ENCODE measurements at regions not wholly inside any gene's neighbourhood (a gene's known extent, or its start where the extent isn't known, plus 50 kb on each side); places are given as distances from the start of the nearest gene placed in this dataset.
A peak's percentile ranks its signal among the peaks of the same experiment; 100 is the strongest.

GRCh38 chr20:24289737-24290481, 179.5 kb upstream of the SYNDIG1 start:
- no peaks in the 10 kb centered on the region for H3K36me3 Mint-ChIP-seq (ENCODE audit: insufficient read depth, unreplicated experiment)
- peak in 1 of 2 experiments; percentile 4 for DNase-seq
- H3K9me3 Mint-ChIP-seq (ENCODE audit: unreplicated experiment): no peaks in the 10 kb centered on the region
- no peaks in the 10 kb centered on the region for H3K4me1 ChIP-seq
- H3K27me3 ChIP-seq (replicated peaks; ENCODE audit: control insufficient read depth, insufficient read depth, low read length): no peaks in the 10 kb centered on the region
- H3K4me1 Mint-ChIP-seq (ENCODE audit: low read depth, unreplicated experiment): no peaks in the 10 kb centered on the region
- intact Hi-C loops (cut with micrococcal nuclease; ENCODE audit: unreplicated experiment): no loop called here
- CTCF ChIA-PET: no interaction called here
- no peaks in the 10 kb centered on the region for H3K36me3 ChIP-seq (ENCODE audit: control insufficient read depth, insufficient read depth, low read length)
- TF ChIP-seq, protein P1, sequence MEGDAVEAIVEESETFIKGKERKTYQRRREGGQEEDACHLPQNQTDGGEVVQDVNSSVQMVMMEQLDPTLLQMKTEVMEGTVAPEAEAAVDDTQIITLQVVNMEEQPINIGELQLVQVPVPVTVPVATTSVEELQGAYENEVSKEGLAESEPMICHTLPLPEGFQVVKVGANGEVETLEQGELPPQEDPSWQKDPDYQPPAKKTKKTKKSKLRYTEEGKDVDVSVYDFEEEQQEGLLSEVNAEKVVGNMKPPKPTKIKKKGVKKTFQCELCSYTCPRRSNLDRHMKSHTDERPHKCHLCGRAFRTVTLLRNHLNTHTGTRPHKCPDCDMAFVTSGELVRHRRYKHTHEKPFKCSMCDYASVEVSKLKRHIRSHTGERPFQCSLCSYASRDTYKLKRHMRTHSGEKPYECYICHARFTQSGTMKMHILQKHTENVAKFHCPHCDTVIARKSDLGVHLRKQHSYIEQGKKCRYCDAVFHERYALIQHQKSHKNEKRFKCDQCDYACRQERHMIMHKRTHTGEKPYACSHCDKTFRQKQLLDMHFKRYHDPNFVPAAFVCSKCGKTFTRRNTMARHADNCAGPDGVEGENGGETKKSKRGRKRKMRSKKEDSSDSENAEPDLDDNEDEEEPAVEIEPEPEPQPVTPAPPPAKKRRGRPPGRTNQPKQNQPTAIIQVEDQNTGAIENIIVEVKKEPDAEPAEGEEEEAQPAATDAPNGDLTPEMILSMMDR (IDR thresholded peaks at IDR 0.05; ENCODE audit: insufficient read depth in 1 of 2, low read depth in 1 of 2, low read length in 1 of 2, severe bottlenecking in 1 of 2, unreplicated experiment in 1 of 2): no peak
- H3K27ac Mint-ChIP-seq (ENCODE audit: unreplicated experiment): no peak overlapping the region
- H3K9me3 ChIP-seq: no peaks in the 10 kb centered on the region
- no TSS peak for BruUV-seq (replicated peaks)
- no peak overlapping the region for H3K4me3 Mint-ChIP-seq (ENCODE audit: unreplicated experiment)
- no peak overlapping the region for H3K4me3 ChIP-seq (ENCODE audit: low read depth, low read length)
- POLR2A ChIA-PET: no interaction called here
- H3K27me3 Mint-ChIP-seq (ENCODE audit: insufficient read depth, unreplicated experiment): peaks cover 10% of the 10 kb centered on the region

- DNase-seq: no peak
- Histone ChIP-seq H3K27me3 (replicated peaks; ENCODE audit: control insufficient read depth, insufficient read depth, low read length) (no peaks in the 10 kb centered on the region), H3K36me3 (ENCODE audit: control insufficient read depth, insufficient read depth, low read length) (no peaks in the 10 kb centered on the region), H3K4me1 (no peaks in the 10 kb centered on the region), H3K4me3 (ENCODE audit: low read depth, low read length) (no peak overlapping the region), H3K9me3 (no peaks in the 10 kb centered on the region)
- intact Hi-C loops (cut with micrococcal nuclease; ENCODE audit: unreplicated experiment): no loop called here
- TF ChIP-seq, protein P1 (IDR thresholded peaks at IDR 0.05; ENCODE audit: insufficient read depth in 1 of 2, low read depth in 1 of 2, low read length in 1 of 2, severe bottlenecking in 1 of 2, unreplicated experiment in 1 of 2): no peak
- no TSS peak for BruUV-seq (replicated peaks)
- H3K27me3 Mint-ChIP-seq (ENCODE audit: insufficient read depth, unreplicated experiment): peaks cover 15% of the 10 kb centered on the region
- POLR2A ChIA-PET: no interaction called here
- H3K4me3 Mint-ChIP-seq (ENCODE audit: unreplicated experiment): no peak overlapping the region
- H3K27ac Mint-ChIP-seq (ENCODE audit: unreplicated experiment): no peak overlapping the region
- H3K36me3 Mint-ChIP-seq (ENCODE audit: insufficient read depth, unreplicated experiment): no peaks in the 10 kb centered on the region
- no peaks in the 10 kb centered on the region for H3K4me1 Mint-ChIP-seq (ENCODE audit: low read depth, unreplicated experiment)
- no peaks in the 10 kb centered on the region for H3K9me3 Mint-ChIP-seq (ENCODE audit: unreplicated experiment)
- CTCF ChIA-PET: no interaction called here
These were observed 186.2 kb upstream of the SYNDIG1 start for GRCh38 chr20:24283186-24283585.

GRCh38 chr20:24277196-24277595, 192.2 kb upstream of the SYNDIG1 start:
- TF ChIP-seq, protein P1 (IDR thresholded peaks at IDR 0.05; ENCODE audit: insufficient read depth in 1 of 2, low read depth in 1 of 2, low read length in 1 of 2, severe bottlenecking in 1 of 2, unreplicated experiment in 1 of 2): no peak
- intact Hi-C loops (cut with micrococcal nuclease; ENCODE audit: unreplicated experiment): no loop called here
- no peak overlapping the region for H3K4me3 ChIP-seq (ENCODE audit: low read depth, low read length)
- no TSS peak for BruUV-seq (replicated peaks)
- H3K36me3 ChIP-seq (ENCODE audit: control insufficient read depth, insufficient read depth, low read length): no peaks in the 10 kb centered on the region
- Mint-ChIP-seq H3K9me3 (ENCODE audit: unreplicated experiment) (no peaks in the 10 kb centered on the region), H3K4me1 (ENCODE audit: low read depth, unreplicated experiment) (no peaks in the 10 kb centered on the region), H3K4me3 (ENCODE audit: unreplicated experiment) (no peak overlapping the region), H3K27me3 (ENCODE audit: insufficient read depth, unreplicated experiment) (peaks cover 14% of the 10 kb centered on the region), H3K27ac (ENCODE audit: unreplicated experiment) (no peak overlapping the region), H3K36me3 (ENCODE audit: insufficient read depth, unreplicated experiment) (no peaks in the 10 kb centered on the region)
- CTCF ChIA-PET: no interaction called here
- H3K4me1 ChIP-seq: no peaks in the 10 kb centered on the region
- no peaks in the 10 kb centered on the region for H3K27me3 ChIP-seq (replicated peaks; ENCODE audit: control insufficient read depth, insufficient read depth, low read length)
- no peaks in the 10 kb centered on the region for H3K9me3 ChIP-seq
- POLR2A ChIA-PET: no interaction called here
- no peak for DNase-seq

All from Caco-2 (cell line).